ENCODE measurements at regions not wholly inside any gene's neighbourhood (a gene's known extent, or its start where the extent isn't known, plus 50 kb on each side); places are given as distances from the start of the nearest gene placed in this dataset.

GRCh38 chr10:124286621-124287020, 132.1 kb downstream of the OAT start:
- TF ChIP-seq CTCF (conservative IDR thresholded peaks at IDR 0.05; ENCODE audit: low read length) = no peak
- TF ChIP-seq EZH2phosphoT487 (IDR thresholded peaks at IDR 0.05; ENCODE audit: borderline replicate concordance, low read depth, low read length) = no peak
